GM23338 (cell line): ENCODE measurements at regions not wholly inside any gene's neighbourhood (a gene's known extent, or its start where the extent isn't known, plus 50 kb on each side); places are given as distances from the start of the nearest gene placed in this dataset.

Source experiments
- ATAC-seq: fragments of 200-7000 bp; cut with Tn5 transposase; 3 replicates; pipeline ENCODE4 v1.9.1; 2020
- DNase-seq: peaks from one replicate; pipeline ENCODE4 v3.0.0-alpha.2; 2015; ENCODE audit warnings: low spot score
- H2AFZ ChIP-seq: fragments of 200-600 bp; sonication (generic); 2 replicates; pipeline ENCODE4 v1.8.0; 2016; ENCODE audit warnings: antibody characterized with exemption, mild to moderate bottlenecking, moderate library complexity
- H3F3A ChIP-seq: fragments of 200-600 bp; sonication (generic); replicated peaks from 2 replicates; pipeline ENCODE4 v1.8.0; 2017; ENCODE audit warnings: antibody characterized with exemption, mixed run types, low read depth
- H3K27ac ChIP-seq: fragments of 200-600 bp; sonication (generic); 2 replicates; pipeline ENCODE4 v1.6.1; 2016; ENCODE audit warnings: low read depth
- H3K27me3 ChIP-seq: fragments of 200-600 bp; sonication (generic); 2 replicates; pipeline ENCODE4 v1.8.0; 2016; ENCODE audit warnings: mild to moderate bottlenecking, mixed run types, moderate library complexity; ENCODE audit not compliant: insufficient read depth
- H3K36me3 ChIP-seq: fragments of 200-600 bp; sonication (generic); 2 replicates; pipeline ENCODE4 v1.8.0; 2016; ENCODE audit warnings: mild to moderate bottlenecking; ENCODE audit not compliant: insufficient read depth
- H3K4me1 ChIP-seq: fragments of 200-600 bp; sonication (generic); 2 replicates; pipeline ENCODE4 v1.8.0; 2016; ENCODE audit warnings: mild to moderate bottlenecking, moderate library complexity; ENCODE audit not compliant: insufficient read depth
- H3K4me2 ChIP-seq: fragments of 200-600 bp; sonication (generic); 2 replicates; pipeline ENCODE4 v1.7.1; 2017; ENCODE audit warnings: mixed run types
- H3K4me3 ChIP-seq: fragments of 200-600 bp; sonication (generic); 2 replicates; pipeline ENCODE4 v1.6.1; 2016; ENCODE audit warnings: mixed run types
- H3K79me2 ChIP-seq: fragments of 200-600 bp; sonication (generic); replicated peaks from 2 replicates; pipeline ENCODE4 v1.8.0; 2017; ENCODE audit warnings: mild to moderate bottlenecking; ENCODE audit not compliant: insufficient read depth
- H3K9me2 ChIP-seq: fragments of 200-600 bp; sonication (generic); 2 replicates; pipeline ENCODE4 v1.8.0; 2017; ENCODE audit not compliant: insufficient read depth
- H4K20me1 ChIP-seq: fragments of 200-600 bp; sonication (generic); replicated peaks from 2 replicates; pipeline ENCODE4 v1.8.0; 2017; ENCODE audit warnings: mild to moderate bottlenecking; ENCODE audit not compliant: insufficient read depth
- H3K27ac Mint-ChIP-seq: 2 replicates; pipeline ENCODE4 v1.8.0; 2020; ENCODE audit warnings: inconsistent platforms, mild to moderate bottlenecking, moderate library complexity, mixed read lengths
- H3K27me3 Mint-ChIP-seq: 3 replicates; pipeline ENCODE4 v1.8.0; 2022; ENCODE audit warnings: low read depth, mild to moderate bottlenecking, moderate library complexity, mixed read lengths, inconsistent platforms; ENCODE audit not compliant: insufficient read depth, poor library complexity
- H3K36me3 Mint-ChIP-seq: 3 replicates; pipeline ENCODE4 v1.8.0; 2021; ENCODE audit warnings: low read depth, mild to moderate bottlenecking, inconsistent platforms, moderate library complexity, mixed read lengths
- H3K4me1 Mint-ChIP-seq: 3 replicates; pipeline ENCODE4 v1.8.0; 2020; ENCODE audit warnings: mild to moderate bottlenecking, inconsistent platforms, mixed read lengths
- H3K4me3 Mint-ChIP-seq: 3 replicates; pipeline ENCODE4 v1.8.0; 2021; ENCODE audit warnings: moderate library complexity, mild to moderate bottlenecking, inconsistent platforms, mixed read lengths
- H3K9me3 Mint-ChIP-seq: 3 replicates; pipeline ENCODE4 v1.8.0; 2020; ENCODE audit warnings: moderate library complexity, mild to moderate bottlenecking, inconsistent platforms, mixed read lengths
- CREB1 ChIP-seq: fragments of 250-450 bp; sonication (Bioruptor Pico); IDR thresholded peaks from 2 replicates; pipeline ENCODE4 v1.5.0; 2020; ENCODE audit warnings: low read depth, mild to moderate bottlenecking, moderate library complexity
- ETS1 ChIP-seq: IDR thresholded peaks from 2 replicates; pipeline ENCODE4 v1.6.1; 2016; ENCODE audit warnings: antibody characterized with exemption
- EZH2 ChIP-seq: fragments of 200-600 bp; sonication (generic); IDR thresholded peaks from one replicate; pipeline ENCODE4 v1.8.0; 2017; ENCODE audit warnings: antibody characterized with exemption, mild to moderate bottlenecking, low read depth; ENCODE audit not compliant: unreplicated experiment
- POLR2AphosphoS5 ChIP-seq: IDR thresholded peaks from 2 replicates; pipeline ENCODE4 v1.6.1; 2016; ENCODE audit warnings: antibody characterized with exemption, low read depth
- ZNF114 ChIP-seq: fragments of 250-450 bp; sonication (Bioruptor Pico); IDR thresholded peaks from 2 replicates; pipeline ENCODE4 v1.5.0; 2020; ENCODE audit warnings: mild to moderate bottlenecking, moderate library complexity
- ZNF331 ChIP-seq: fragments of 250-450 bp; sonication (Bioruptor Pico); IDR thresholded peaks from 2 replicates; pipeline ENCODE4 v1.5.0; 2020; ENCODE audit warnings: low read depth, mild to moderate bottlenecking, moderate library complexity
- TF ChIP-seq, protein P1 (sequence below): IDR thresholded peaks from one replicate; pipeline ENCODE4 v1.6.1; 2018; ENCODE audit warnings: antibody characterized with exemption; ENCODE audit not compliant: unreplicated experiment
- TF ChIP-seq, protein P2 (sequence below): fragments of 250-450 bp; sonication (Bioruptor Pico); IDR thresholded peaks from 2 replicates; pipeline ENCODE4 v1.5.0; 2020; ENCODE audit warnings: mild to moderate bottlenecking, moderate library complexity
- TF ChIP-seq, protein P3 (sequence below), 2 experiments: fragments of 200-600 bp in 1 of 2; sonication (generic) in 1 of 2; conservative IDR thresholded peaks; 2 replicates each; pipeline versions ENCODE4 v1.5.1 to v1.6.1; 2016 to 2017; ENCODE audit warnings: antibody characterized with exemption in 2 of 2, low read depth in 2 of 2, mild to moderate bottlenecking in 2 of 2, moderate library complexity in 1 of 2

GRCh38 chr2:7436096-7436906 lies 519.1 kb downstream of the RNF144A start:
- 0 out of 2 replicates have a peak, but pooled peaks cover 4% of the 10 kb centered on the region for H3F3A ChIP-seq
- H2AFZ ChIP-seq: 0 out of 2 replicates have a peak overlapping the region, but pooled peaks have one; percentile 14
- ATAC-seq (no peak), DNase-seq (no peak)
- H4K20me1 ChIP-seq: no peaks in the 10 kb centered on the region
- Mint-ChIP-seq H3K27ac (no peak overlapping the region), H3K4me3 (no peak overlapping the region), H3K4me1 (peaks cover 5% of the 10 kb centered on the region; the same call in 2 of the 3 replicates), H3K27me3 (peaks cover 5% of the 10 kb centered on the region), H3K9me3 (peaks cover 34% of the 10 kb centered on the region), H3K36me3 (peaks cover 34% of the 10 kb centered on the region)
- H3K9me2 ChIP-seq: peaks cover 21% of the 10 kb centered on the region
- no peaks in the 10 kb centered on the region for H3K27me3 ChIP-seq
- H3K36me3 ChIP-seq: peaks cover 9% of the 10 kb centered on the region; the same call in 1 of the 2 replicates
- peaks cover 6% of the 10 kb centered on the region; the same call in 1 of the 2 replicates for H3K4me1 ChIP-seq
- no peak overlapping the region for H3K4me3 ChIP-seq
- no peak overlapping the region for H3K27ac ChIP-seq
- H3K79me2 ChIP-seq: no peaks in the 10 kb centered on the region
- no peak for TF ChIP-seq EZH2
- no peak for TF ChIP-seq CREB1
- no peak for TF ChIP-seq ETS1
- TF ChIP-seq, protein P1, sequence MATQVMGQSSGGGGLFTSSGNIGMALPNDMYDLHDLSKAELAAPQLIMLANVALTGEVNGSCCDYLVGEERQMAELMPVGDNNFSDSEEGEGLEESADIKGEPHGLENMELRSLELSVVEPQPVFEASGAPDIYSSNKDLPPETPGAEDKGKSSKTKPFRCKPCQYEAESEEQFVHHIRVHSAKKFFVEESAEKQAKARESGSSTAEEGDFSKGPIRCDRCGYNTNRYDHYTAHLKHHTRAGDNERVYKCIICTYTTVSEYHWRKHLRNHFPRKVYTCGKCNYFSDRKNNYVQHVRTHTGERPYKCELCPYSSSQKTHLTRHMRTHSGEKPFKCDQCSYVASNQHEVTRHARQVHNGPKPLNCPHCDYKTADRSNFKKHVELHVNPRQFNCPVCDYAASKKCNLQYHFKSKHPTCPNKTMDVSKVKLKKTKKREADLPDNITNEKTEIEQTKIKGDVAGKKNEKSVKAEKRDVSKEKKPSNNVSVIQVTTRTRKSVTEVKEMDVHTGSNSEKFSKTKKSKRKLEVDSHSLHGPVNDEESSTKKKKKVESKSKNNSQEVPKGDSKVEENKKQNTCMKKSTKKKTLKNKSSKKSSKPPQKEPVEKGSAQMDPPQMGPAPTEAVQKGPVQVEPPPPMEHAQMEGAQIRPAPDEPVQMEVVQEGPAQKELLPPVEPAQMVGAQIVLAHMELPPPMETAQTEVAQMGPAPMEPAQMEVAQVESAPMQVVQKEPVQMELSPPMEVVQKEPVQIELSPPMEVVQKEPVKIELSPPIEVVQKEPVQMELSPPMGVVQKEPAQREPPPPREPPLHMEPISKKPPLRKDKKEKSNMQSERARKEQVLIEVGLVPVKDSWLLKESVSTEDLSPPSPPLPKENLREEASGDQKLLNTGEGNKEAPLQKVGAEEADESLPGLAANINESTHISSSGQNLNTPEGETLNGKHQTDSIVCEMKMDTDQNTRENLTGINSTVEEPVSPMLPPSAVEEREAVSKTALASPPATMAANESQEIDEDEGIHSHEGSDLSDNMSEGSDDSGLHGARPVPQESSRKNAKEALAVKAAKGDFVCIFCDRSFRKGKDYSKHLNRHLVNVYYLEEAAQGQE: no peak
- no peak for TF ChIP-seq ZNF331 (CRISPR knock-in tag)
- TF ChIP-seq POLR2AphosphoS5: no peak
- no peak for TF ChIP-seq ZNF114
- TF ChIP-seq, protein P2, sequence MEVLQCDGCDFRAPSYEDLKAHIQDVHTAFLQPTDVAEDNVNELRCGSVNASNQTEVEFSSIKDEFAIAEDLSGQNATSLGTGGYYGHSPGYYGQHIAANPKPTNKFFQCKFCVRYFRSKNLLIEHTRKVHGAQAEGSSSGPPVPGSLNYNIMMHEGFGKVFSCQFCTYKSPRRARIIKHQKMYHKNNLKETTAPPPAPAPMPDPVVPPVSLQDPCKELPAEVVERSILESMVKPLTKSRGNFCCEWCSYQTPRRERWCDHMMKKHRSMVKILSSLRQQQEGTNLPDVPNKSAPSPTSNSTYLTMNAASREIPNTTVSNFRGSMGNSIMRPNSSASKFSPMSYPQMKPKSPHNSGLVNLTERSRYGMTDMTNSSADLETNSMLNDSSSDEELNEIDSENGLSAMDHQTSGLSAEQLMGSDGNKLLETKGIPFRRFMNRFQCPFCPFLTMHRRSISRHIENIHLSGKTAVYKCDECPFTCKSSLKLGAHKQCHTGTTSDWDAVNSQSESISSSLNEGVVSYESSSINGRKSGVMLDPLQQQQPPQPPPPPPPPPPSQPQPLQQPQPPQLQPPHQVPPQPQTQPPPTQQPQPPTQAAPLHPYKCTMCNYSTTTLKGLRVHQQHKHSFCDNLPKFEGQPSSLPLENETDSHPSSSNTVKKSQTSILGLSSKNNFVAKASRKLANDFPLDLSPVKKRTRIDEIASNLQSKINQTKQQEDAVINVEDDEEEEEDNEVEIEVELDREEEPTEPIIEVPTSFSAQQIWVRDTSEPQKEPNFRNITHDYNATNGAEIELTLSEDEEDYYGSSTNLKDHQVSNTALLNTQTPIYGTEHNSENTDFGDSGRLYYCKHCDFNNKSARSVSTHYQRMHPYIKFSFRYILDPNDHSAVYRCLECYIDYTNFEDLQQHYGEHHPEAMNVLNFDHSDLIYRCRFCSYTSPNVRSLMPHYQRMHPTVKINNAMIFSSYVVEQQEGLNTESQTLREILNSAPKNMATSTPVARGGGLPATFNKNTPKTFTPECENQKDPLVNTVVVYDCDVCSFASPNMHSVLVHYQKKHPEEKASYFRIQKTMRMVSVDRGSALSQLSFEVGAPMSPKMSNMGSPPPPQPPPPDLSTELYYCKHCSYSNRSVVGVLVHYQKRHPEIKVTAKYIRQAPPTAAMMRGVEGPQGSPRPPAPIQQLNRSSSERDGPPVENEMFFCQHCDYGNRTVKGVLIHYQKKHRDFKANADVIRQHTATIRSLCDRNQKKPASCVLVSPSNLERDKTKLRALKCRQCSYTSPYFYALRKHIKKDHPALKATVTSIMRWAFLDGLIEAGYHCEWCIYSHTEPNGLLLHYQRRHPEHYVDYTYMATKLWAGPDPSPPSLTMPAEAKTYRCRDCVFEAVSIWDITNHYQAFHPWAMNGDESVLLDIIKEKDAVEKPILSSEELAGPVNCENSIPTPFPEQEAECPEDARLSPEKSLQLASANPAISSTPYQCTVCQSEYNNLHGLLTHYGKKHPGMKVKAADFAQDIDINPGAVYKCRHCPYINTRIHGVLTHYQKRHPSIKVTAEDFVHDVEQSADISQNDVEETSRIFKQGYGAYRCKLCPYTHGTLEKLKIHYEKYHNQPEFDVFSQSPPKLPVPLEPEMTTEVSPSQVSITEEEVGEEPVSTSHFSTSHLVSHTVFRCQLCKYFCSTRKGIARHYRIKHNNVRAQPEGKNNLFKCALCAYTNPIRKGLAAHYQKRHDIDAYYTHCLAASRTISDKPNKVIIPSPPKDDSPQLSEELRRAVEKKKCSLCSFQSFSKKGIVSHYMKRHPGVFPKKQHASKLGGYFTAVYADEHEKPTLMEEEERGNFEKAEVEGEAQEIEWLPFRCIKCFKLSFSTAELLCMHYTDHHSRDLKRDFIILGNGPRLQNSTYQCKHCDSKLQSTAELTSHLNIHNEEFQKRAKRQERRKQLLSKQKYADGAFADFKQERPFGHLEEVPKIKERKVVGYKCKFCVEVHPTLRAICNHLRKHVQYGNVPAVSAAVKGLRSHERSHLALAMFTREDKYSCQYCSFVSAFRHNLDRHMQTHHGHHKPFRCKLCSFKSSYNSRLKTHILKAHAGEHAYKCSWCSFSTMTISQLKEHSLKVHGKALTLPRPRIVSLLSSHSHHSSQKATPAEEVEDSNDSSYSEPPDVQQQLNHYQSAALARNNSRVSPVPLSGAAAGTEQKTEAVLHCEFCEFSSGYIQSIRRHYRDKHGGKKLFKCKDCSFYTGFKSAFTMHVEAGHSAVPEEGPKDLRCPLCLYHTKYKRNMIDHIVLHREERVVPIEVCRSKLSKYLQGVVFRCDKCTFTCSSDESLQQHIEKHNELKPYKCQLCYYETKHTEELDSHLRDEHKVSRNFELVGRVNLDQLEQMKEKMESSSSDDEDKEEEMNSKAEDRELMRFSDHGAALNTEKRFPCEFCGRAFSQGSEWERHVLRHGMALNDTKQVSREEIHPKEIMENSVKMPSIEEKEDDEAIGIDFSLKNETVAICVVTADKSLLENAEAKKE (CRISPR knock-in tag): no peak
- TF ChIP-seq, protein P3, sequence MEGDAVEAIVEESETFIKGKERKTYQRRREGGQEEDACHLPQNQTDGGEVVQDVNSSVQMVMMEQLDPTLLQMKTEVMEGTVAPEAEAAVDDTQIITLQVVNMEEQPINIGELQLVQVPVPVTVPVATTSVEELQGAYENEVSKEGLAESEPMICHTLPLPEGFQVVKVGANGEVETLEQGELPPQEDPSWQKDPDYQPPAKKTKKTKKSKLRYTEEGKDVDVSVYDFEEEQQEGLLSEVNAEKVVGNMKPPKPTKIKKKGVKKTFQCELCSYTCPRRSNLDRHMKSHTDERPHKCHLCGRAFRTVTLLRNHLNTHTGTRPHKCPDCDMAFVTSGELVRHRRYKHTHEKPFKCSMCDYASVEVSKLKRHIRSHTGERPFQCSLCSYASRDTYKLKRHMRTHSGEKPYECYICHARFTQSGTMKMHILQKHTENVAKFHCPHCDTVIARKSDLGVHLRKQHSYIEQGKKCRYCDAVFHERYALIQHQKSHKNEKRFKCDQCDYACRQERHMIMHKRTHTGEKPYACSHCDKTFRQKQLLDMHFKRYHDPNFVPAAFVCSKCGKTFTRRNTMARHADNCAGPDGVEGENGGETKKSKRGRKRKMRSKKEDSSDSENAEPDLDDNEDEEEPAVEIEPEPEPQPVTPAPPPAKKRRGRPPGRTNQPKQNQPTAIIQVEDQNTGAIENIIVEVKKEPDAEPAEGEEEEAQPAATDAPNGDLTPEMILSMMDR (conservative IDR thresholded peaks at IDR 0.05; ENCODE audit: low read depth in 2 of 2): no peak
- no peak overlapping the region for H3K4me2 ChIP-seq
